Endothelial cell of umbilical vein (primary cell): ENCODE measurements at regions not wholly inside any gene's neighbourhood (a gene's known extent, or its start where the extent isn't known, plus 50 kb on each side); places are given as distances from the start of the nearest gene placed in this dataset.

Experiments used
- BruUV-seq: library from RNA; stranded (reverse); fragments of 400-500 nt; replicated peaks from 2 replicates; lab custom pipeline; 2021; lab: Mats Ljungman, UMichigan
- CTCF ChIA-PET: fragments of 300-600, 350-600 bp; sonication (Branson Sonifier 250); formaldehyde crosslinking; loops from one replicate; lab custom pipeline; 2021; ENCODE audit warnings: antibody characterized with exemption, inconsistent platforms; lab: Charles Lee
- POLR2A ChIA-PET: fragments of 300-600, 350-600 bp; sonication (Branson Sonifier 250); formaldehyde crosslinking; loops from one replicate; lab custom pipeline; 2021; ENCODE audit warnings: antibody characterized with exemption, inconsistent platforms; lab: Charles Lee
- DNase-seq: peaks from one replicate; pipeline ENCODE4 v3.0.0-alpha.2; 2011; ENCODE audit warnings: low read depth, low spot score
- FAIRE-seq: peaks from 2 replicates; lab custom pipeline; 2011; peaks lifted over from hg19 to GRCh38; lab: Jason Lieb, UNC
- H2AFZ ChIP-seq: 2 replicates; pipeline ENCODE4 v1.6.0; 2012; ENCODE audit warnings: low read depth, low read length, control low read depth, inconsistent platforms
- H3K27ac ChIP-seq: 2 replicates; pipeline ENCODE4 v1.5.1; 2011; ENCODE audit warnings: low read depth, mild to moderate bottlenecking, control low read depth, low read length, moderate library complexity; ENCODE audit not compliant: insufficient read depth
- H3K27me3 ChIP-seq, 2 experiments: 2 replicates each; pipeline versions ENCODE4 v1.6.0 to v1.6.1; 2011; ENCODE audit warnings: low read length in 2 of 2, mixed read lengths in 1 of 2; ENCODE audit not compliant: control insufficient read depth in 2 of 2, insufficient read depth in 2 of 2
- H3K36me3 ChIP-seq, 2 experiments: 2 replicates in 1 of 2; 3 replicates in 1 of 2; pipeline ENCODE4 v1.5.1; 2011; ENCODE audit warnings: low read length in 2 of 2, mild to moderate bottlenecking in 1 of 2, moderate library complexity in 1 of 2; ENCODE audit not compliant: control insufficient read depth in 2 of 2, insufficient read depth in 2 of 2; ENCODE audit errors: extremely low read depth in 1 of 2
- H3K4me1 ChIP-seq: 3 replicates; pipeline ENCODE4 v1.5.1; 2011; ENCODE audit warnings: mild to moderate bottlenecking, low read length; ENCODE audit not compliant: control insufficient read depth, insufficient read depth; ENCODE audit errors: extremely low read depth
- H3K4me2 ChIP-seq: 2 replicates; pipeline ENCODE4 v1.6.1; 2011; ENCODE audit warnings: low read length, control low read depth, mixed read lengths; ENCODE audit not compliant: insufficient read depth
- H3K4me3 ChIP-seq, 3 experiments: fragments of 200-600 bp in 1 of 3; sonication (generic), shearing (Covaris generic) in 1 of 3; replicated peaks in 1 of 3; 2 replicates each; pipeline ENCODE4 v1.5.1; 2011 to 2016; ENCODE audit warnings: control low read depth in 3 of 3, low read length in 3 of 3, mild to moderate bottlenecking in 2 of 3, inconsistent platforms in 1 of 3, low read depth in 1 of 3, moderate library complexity in 1 of 3; ENCODE audit not compliant: insufficient read depth in 1 of 3
- H3K79me2 ChIP-seq: 2 replicates; pipeline ENCODE4 v1.6.0; 2012; ENCODE audit warnings: low read length, inconsistent platforms; ENCODE audit not compliant: control insufficient read depth, insufficient read depth
- H3K9ac ChIP-seq: replicated peaks from 2 replicates; pipeline ENCODE3; 2011; ENCODE audit warnings: low read length, control low read depth; ENCODE audit not compliant: insufficient read depth; ENCODE audit errors: extremely low read depth
- H3K9me1 ChIP-seq: replicated peaks from 3 replicates; pipeline ENCODE4 v1.6.0; 2011; ENCODE audit warnings: mild to moderate bottlenecking, low read length; ENCODE audit not compliant: control insufficient read depth, insufficient read depth; ENCODE audit errors: extremely low read depth
- H3K9me3 ChIP-seq: replicated peaks from 2 replicates; pipeline ENCODE4 v1.5.1; 2012; ENCODE audit warnings: low read length, inconsistent platforms; ENCODE audit not compliant: control insufficient read depth, insufficient read depth
- H4K20me1 ChIP-seq: replicated peaks from 2 replicates; pipeline ENCODE3; 2011; ENCODE audit warnings: mild to moderate bottlenecking, low read length; ENCODE audit not compliant: control insufficient read depth, insufficient read depth; ENCODE audit errors: extremely low read depth
- EZH2 ChIP-seq: IDR thresholded peaks from 2 replicates; pipeline ENCODE4 v1.6.1; 2012; ENCODE audit warnings: borderline replicate concordance, low read depth, mild to moderate bottlenecking, moderate library complexity, low read length, inconsistent platforms; ENCODE audit not compliant: severe bottlenecking
- FOS ChIP-seq: IDR thresholded peaks from 2 replicates; pipeline ENCODE4 v1.6.1; 2011; ENCODE audit warnings: mild to moderate bottlenecking, low read length, moderate library complexity, borderline replicate concordance; ENCODE audit not compliant: insufficient read depth
- JUN ChIP-seq: IDR thresholded peaks from 2 replicates; pipeline ENCODE4 v1.6.1; 2011; ENCODE audit warnings: borderline replicate concordance, low read depth; ENCODE audit not compliant: insufficient read length, insufficient read depth
- MYC ChIP-seq: IDR thresholded peaks from one replicate; pipeline ENCODE4 v1.6.1; 2011; ENCODE audit warnings: mild to moderate bottlenecking, low read depth, low read length
- dilution Hi-C: fragments of 300-500 bp; cut with MboI; formaldehyde crosslinking; loops from one replicate; pipeline ENCODE4 v1.15.0; 2019; ENCODE audit warnings: low sequenced_read_pairs; ENCODE audit not compliant: extremely low pct_ligation_motif_present
- intact Hi-C: fragments of 100-400 bp; cut with micrococcal nuclease; formaldehyde crosslinking; loops from one replicate; pipeline ENCODE4 v1.10.0; 2022
- TF ChIP-seq, protein P1 (sequence below), 2 donors: IDR thresholded peaks; 1 replicate in 1 of 2; 2 replicates in 1 of 2; pipeline ENCODE4 v1.5.1; 2011; ENCODE audit warnings: low read length in 2 of 2, mild to moderate bottlenecking in 2 of 2, moderate library complexity in 2 of 2, control low read depth in 1 of 2, inconsistent platforms in 1 of 2, low read depth in 1 of 2; ENCODE audit not compliant: insufficient read depth in 1 of 2; ENCODE audit errors: extremely low read depth in 1 of 2
- TF ChIP-seq, protein P2 (sequence below): IDR thresholded peaks from 2 replicates; pipeline ENCODE4 v1.6.1; 2011; ENCODE audit not compliant: insufficient read depth, insufficient read length

DNA sequence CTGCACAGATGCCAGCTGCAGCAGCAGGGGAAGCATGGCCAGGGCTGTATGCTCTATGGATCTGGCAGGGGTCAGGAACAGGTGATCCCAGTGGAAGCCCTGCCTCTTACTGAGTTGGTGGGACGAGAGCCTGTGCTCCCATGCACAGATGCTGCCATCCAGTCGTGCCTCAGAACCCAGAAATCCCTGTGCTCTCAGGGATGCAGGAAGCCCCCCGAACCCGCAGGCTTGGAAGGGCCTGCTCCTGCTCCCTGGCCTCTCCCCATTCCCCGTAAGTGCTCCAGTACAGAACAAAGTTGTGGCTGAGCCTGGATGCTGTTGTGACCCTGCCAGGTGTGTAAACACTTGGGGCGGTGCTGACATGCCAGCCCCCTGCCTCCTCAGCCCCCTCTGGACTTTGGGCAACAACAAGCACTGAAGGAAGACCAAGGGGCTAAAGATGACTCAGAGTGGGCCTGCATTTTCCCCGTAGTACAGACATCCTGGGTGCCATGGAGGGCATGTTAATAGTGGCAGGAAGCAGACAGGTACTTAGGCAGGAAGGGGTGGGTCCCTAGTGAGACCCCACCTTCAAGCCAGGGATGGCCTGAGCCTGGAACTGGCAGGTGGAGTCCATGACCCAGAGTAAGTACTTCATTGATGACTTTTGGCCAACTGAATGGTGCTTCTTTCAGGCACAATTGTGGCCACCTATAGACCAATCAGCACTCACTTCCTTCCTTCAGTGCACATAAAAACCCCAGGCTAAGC is 1640.7 kb downstream of the C4orf33 start:
- ChIA-PET POLR2A (no interaction called here), CTCF (no interaction called here)
- no peak overlapping the region for H3K4me3 ChIP-seq
- intact Hi-C loops = no loop called here
- no peaks in the 10 kb centered on the region for H3K9me3 ChIP-seq
- no TSS peak for BruUV-seq
- dilution Hi-C loops = no loop called here
- no peaks in the 10 kb centered on the region for H3K4me1 ChIP-seq
- DNase-seq = no peak
- no peaks in the 10 kb centered on the region for H4K20me1 ChIP-seq
- H3K36me3 ChIP-seq = no peaks in the 10 kb centered on the region
- TF ChIP-seq JUN = no peak
- TF ChIP-seq, protein P1, sequence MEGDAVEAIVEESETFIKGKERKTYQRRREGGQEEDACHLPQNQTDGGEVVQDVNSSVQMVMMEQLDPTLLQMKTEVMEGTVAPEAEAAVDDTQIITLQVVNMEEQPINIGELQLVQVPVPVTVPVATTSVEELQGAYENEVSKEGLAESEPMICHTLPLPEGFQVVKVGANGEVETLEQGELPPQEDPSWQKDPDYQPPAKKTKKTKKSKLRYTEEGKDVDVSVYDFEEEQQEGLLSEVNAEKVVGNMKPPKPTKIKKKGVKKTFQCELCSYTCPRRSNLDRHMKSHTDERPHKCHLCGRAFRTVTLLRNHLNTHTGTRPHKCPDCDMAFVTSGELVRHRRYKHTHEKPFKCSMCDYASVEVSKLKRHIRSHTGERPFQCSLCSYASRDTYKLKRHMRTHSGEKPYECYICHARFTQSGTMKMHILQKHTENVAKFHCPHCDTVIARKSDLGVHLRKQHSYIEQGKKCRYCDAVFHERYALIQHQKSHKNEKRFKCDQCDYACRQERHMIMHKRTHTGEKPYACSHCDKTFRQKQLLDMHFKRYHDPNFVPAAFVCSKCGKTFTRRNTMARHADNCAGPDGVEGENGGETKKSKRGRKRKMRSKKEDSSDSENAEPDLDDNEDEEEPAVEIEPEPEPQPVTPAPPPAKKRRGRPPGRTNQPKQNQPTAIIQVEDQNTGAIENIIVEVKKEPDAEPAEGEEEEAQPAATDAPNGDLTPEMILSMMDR (IDR thresholded peaks at IDR 0.05; ENCODE audit: extremely low read depth in 1 of 2, insufficient read depth in 1 of 2, low read depth in 1 of 2, low read length in 2 of 2) = no peak
- TF ChIP-seq, protein P2, sequence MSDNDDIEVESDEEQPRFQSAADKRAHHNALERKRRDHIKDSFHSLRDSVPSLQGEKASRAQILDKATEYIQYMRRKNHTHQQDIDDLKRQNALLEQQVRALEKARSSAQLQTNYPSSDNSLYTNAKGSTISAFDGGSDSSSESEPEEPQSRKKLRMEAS = no peak
- no peak for TF ChIP-seq EZH2
- no peak for TF ChIP-seq MYC
- TF ChIP-seq FOS = no peak
- no peak overlapping the region for H3K4me2 ChIP-seq
- no peak overlapping the region for H3K9ac ChIP-seq
- FAIRE-seq = no peak
- no peaks in the 10 kb centered on the region for H3K27me3 ChIP-seq
- no peak overlapping the region for H3K27ac ChIP-seq
- H3K9me1 ChIP-seq = no peaks in the 10 kb centered on the region
- H3K79me2 ChIP-seq = no peaks in the 10 kb centered on the region
- H2AFZ ChIP-seq = no peak overlapping the region
